ENCODE measurements at regions not wholly inside any gene's neighbourhood (a gene's known extent, or its start where the extent isn't known, plus 50 kb on each side); places are given as distances from the start of the nearest gene placed in this dataset.

- TF ChIP-seq POLR2A (IDR thresholded peaks at IDR 0.05) (no peak), CTCF (IDR thresholded peaks at IDR 0.05) (no peak)
Measured at GRCh38 chr7:117963264-117964197, 90.3 kb upstream of the CTTNBP2 start.
